NCI-H345 treated with DMSO at 0.1 percent for 48 hours (cell line): ENCODE measurements at regions not wholly inside any gene's neighbourhood (a gene's known extent, or its start where the extent isn't known, plus 50 kb on each side); places are given as distances from the start of the nearest gene placed in this dataset.
"Not testable (repeated sequence)": the region's sequence is repeated elsewhere in the genome, so short reads cannot be mapped to it uniquely, and the experiment has no call there.

ENCODE experiments used
- DNase-seq: peaks from one replicate; lab custom pipeline; 2025; ENCODE audit not compliant: unreplicated experiment; lab: John Stamatoyannopoulos, UW

DNA sequence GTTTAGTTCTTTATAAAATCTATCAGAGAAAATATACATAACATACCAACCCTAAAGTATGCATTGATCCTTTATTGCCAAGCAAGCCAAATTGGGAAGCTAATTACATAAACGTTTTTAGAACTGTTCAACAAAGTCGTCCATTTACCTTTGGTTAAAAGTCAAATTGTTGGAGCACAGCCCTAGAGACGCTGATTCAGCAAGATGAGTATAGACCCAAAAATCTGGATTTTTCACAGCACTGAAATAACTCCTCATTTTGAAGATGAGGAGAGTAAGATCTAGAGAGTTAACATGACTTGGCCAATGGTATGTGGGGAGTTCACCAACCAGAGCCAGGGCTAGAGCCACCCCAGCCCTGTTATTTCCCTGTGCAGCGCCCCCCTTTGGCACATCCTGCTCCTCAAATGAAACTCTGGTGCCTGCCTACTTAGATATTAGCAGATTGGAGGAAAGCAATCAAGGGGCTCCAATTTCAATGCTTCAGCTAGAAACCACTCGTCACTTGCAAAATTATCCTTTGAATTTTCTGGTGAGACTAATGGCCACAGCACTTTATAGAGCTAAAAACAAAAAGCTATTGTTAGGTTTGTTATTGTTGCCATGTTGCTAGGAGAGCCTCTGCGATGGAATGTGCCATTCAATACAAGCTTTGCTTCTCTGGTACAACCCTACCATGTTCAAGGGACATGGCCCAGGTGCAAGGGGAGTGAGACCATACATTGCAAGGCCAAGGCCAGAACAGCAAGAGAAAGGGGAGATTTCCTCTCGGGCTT, 132.6 kb upstream of the ZEB1 start:
- DNase-seq: no peak

DNA sequence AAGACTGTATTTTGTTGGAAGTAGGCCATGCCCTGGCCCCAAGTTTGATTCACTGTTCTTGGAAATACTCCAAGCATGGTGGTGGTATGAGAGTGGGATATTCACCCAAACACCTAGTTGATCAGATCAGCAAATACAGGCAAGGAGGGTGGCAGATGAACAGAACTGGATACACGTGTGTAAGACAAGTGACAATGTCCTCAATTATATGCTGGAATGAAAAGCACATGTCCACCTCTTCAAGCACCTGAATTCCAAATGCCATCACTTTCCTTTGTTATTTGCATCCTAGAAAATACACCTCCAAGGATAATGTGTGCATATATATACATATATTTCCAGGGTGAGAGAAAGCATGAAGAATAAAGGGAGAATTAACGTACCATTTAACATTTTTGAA, 131.8 kb upstream of the ZEB1 start:
- DNase-seq: no peak

GRCh38 chr10:31187607-31188210, 131.3 kb upstream of the ZEB1 start:
- no peak for DNase-seq

- DNase-seq: no peak
Measured at GRCh38 chr10:31188792-31189406, 130.1 kb upstream of the ZEB1 start.

DNA sequence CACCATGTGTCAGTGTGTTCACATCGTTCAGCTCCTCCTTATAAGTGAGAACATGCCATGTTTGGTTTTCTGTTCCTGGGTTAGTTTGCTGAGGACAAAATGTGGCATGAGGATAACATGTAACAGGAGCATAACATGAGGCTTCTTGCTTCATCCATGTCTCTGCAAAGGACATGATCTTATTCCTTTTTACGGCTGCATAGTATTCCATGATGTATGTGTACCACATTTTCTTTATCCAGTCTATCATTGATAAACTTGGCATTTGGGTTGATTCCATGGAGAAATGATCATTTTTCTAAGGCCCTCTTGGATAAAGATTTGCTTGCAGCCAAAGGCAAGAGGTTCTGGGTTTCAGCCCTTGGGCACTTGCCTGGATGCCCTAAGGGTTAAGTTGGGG, 128.5 kb upstream of the ZEB1 start:
- no peak for DNase-seq

DNA sequence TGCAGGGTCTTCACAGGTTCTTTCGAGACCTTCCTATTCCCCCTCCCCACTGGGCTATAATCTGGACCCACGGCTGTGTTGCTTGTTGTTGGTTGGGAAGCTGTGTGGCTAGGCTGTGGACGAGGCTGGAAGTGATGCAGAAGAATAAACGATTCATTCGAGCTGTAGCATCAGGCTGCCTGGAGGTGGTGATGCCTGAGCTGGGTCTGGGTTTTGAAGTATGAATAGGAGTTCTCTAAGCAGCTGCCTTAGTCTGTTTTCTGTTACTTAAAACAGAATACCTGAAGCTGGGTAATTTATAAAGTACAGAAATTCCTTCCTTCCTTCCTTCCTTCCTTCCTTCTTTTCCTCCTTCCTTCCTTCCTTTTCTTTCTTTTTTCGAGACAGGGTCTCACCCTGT, 126.5 kb upstream of the ZEB1 start:
- DNase-seq: no peak

DNA sequence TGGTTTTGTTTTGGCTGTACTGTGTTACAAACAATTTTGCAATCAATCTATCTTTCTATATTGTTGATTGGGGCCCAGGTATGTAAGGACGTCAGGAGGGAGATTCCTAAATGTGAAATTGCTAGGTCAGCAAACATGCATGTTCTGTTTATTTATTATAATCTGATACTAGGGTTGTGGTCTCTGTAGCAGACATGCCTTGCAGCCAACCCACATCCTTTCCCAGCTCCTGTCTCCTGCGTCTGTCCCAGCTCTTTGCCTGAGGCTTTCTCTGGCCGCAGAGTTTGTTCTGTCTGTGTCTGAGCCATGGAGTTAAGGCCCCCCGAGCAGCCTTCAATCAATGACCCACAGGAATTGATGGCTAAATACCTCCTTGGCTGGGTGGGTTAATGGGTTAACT, 124.0 kb upstream of the ZEB1 start:
- DNase-seq: no peak

DNA sequence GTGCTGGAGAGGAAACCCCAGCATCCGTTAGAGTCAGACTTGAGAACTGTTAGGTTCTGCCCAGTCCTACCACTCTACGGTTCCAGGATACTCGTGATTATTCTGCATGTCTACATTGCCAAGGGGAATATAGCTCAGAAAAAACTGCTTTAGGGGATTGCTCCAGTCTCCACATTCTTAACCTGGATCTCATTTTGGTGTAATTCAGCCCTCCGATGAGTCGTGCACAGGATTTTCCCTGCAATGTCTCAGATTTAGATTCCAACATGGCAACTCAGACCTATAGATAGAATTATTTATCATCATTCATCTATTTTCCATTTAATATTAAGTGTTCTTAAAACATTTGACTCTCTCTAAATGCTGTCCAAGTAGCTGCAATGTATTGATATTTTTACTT, 121.1 kb upstream of the ZEB1 start:
- DNase-seq: no peak

DNA sequence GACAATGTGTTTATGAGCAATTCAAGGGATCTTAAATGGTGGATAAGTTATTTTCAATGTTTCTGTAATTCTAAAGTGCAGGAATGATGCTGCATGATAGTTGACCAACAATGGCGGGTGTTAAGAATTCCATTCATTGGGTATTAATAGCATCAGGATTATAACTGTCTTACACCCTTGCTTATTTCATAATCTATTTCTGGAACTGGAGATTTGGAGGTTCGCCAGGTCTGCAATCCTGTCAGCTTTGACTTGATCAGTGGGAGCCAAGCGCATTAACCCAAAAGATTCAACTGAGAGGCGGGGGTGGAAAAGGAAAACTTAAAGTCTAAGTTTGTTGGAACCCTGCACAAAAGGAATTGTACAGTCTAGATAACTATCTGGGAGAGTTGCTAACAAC, 114.9 kb upstream of the ZEB1 start:
- DNase-seq: no peak

DNA sequence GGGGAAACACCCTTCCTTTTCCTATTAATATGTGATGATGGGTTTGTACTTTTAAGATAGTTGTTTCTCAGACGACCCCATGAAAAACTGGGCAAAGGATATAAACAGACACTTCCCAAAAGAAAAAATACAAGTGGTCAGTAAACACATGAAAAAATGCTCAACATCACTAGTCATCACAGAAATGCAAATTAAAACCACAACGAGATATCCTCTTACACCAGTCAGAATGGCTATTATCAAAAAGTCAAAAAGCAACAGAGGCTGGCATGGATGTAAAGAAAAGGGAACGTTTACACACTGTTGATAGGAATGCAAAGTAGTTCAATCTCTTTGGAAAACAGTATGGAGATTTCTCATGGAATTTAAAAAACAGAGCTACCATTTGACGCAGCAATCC, 111.4 kb upstream of the ZEB1 start:
- DNase-seq: no peak

DNA sequence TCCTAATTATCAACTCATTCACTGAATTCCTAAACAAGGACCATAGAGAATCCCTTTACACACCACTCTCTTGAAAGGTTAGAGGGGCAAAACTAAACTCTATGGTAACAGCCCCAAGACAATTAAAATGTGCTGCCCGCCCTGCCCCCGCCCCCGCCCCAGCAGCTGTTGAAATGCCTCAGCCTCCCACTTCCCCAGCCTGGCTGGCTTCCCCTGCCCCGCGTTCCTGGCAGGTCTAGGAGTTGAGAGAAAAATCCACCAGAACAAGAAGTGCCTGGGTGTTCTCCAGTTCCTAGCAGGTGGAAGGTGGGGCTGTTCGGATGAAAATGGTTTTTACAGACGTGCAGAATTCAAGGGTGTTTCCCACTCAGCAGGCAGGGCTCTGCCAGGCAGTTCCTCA, 109.5 kb upstream of the ZEB1 start:
- DNase-seq: no peak

DNA sequence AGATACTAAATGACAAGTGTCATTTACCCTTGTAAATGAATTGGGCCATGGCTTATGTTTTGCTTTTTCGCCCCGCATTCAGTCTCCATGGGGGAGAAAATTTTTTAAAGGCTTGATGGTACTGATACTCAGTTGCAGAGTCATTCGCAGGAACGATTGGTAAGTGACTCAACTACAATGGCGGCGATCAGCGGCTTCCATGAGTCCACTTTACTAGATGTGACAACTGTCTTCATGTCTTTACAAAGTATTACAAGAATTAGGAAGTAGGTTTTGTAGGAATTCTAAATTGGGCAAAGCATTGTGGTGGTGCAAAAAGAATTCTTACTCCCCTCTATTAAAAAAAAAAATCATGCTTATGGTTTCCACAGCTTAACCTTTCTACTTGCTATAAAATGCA, 108.8 kb upstream of the ZEB1 start:
- DNase-seq: no peak

- DNase-seq: no peak
Measured at GRCh38 chr10:31213959-31214358, 105.1 kb upstream of the ZEB1 start.

DNA sequence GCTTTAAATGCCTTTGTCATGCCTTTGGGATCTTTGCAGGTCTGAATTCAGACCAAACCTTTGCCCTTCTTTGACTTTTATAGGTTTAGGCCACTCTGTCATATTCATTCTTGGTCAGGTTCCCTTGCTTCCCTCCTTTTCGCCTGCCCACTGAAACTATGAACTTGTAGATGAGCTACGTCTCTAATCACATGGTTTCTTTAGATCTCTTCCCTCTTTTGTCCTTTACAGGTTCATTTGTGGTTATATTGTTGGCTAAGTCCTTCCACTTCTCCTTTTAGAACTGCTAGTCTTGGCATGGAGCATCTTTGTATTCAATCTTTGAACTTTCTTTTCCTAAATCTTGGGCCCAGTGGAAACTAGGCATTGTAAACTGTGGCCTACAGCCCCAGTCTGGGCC, 104.0 kb upstream of the ZEB1 start:
- no peak for DNase-seq

GRCh38 chr10:31219306-31219705, 99.7 kb upstream of the ZEB1 start:
- no peak for DNase-seq

- DNase-seq: not testable (repeated sequence)
Measured at GRCh38 chr10:31228780-31229179, 90.2 kb upstream of the ZEB1 start.

DNA sequence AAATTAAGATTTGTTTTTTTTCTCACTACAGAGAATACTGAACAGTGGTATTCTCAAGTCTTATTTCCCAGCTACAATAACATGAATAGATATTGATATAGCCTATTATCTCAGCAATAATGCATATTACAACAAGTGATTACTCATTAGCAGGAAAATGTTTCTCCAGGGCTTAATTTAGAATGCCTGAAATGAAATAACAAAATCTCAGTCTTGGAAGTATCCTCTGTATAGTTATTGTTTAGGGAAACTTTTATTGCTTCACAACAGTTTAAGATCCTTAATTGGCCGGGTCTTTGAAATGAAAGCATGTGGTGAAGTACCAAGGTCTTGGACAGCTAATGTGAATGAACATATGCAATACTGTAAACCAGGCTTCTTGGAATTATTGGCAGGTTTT, 79.1 kb upstream of the ZEB1 start:
- DNase-seq: no peak

DNA sequence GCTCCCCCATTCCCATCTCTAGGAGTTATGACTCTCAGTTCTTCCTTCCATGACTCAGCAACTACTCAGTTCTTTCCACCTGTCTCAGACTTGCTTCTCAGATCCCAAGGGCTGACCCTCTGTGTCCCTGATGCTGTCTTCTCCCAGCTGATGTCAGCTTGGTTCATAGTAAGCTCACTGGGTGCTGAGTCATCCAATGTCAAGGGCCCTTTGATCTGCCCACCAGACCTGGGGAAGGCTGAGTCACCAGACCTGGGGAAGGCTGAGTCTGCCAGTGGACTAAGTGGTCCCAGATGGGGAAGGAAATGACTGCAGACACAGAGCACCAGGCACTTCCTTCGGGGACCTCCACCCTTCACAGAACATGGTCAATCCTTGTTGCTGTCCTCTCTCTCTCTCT, 76.1 kb upstream of the ZEB1 start:
- DNase-seq: no peak

- not testable (repeated sequence) for DNase-seq
Measured at GRCh38 chr10:31251118-31251517, 67.9 kb upstream of the ZEB1 start.

DNA sequence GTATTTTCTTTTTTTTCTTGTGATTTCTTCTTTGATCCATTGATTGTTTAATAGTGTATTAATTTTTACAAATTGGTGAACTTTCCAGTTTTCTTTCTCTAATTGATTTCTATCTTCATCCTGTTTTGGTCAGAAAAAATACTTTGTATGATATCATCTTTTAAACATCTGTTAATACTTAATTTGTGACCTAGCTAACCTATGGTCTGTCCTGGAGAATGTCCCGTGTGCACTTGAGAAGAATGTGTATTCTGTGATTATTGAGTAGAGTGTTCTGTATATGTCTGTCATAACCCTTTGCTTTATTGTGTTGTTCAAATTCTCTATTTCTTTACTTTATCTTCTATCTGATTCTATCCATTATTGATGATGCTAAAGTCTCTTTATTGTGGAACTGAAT, 65.8 kb upstream of the ZEB1 start:
- DNase-seq: no peak

- no peak for DNase-seq
Measured at GRCh38 chr10:31261511-31262311, 57.3 kb upstream of the ZEB1 start.

GRCh38 chr10:31262672-31263071, 56.3 kb upstream of the ZEB1 start:
- no peak for DNase-seq
